ENCODE measurements at regions not wholly inside any gene's neighbourhood (a gene's known extent, or its start where the extent isn't known, plus 50 kb on each side); places are given as distances from the start of the nearest gene placed in this dataset.

DNA sequence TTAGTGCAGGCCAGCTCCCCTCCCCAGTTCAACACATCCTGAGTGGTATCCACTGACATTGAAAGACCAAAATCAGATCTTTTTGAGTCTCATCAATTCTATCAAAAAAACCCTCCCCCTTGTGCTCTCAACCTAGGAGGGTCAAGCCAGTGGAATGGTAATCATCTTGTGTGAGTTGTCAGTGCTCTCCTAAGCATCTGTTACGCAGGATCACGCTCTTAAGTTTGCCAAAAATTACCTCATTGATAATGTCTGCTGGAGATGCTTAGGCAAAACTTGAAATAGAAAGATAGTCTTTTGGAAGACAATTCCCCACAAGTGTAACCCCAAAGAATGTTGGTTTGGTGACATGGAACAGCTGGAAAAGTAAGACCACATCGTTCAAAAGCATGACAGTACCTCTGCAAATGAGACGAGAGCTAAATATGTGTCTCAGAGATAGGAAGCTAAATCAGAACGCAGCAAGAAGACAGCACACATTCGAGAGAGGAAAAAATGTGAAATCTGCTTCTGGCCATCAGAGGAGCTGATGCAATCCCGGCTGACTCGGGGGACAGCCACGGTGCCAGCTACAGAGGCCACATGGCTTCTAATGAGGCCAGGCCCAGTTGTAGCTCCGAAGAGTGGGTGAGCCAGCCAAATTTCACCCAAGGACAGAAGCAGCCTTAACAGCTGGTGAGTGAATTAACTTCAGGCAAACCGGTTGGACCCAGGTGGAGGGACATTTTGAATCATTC, 753.9 kb downstream of the RNF144A start:
- Mint-ChIP-seq H3K27ac (ENCODE audit: unreplicated experiment) (no peak overlapping the region), H3K4me3 (ENCODE audit: unreplicated experiment) (no peak overlapping the region), H3K4me1 (ENCODE audit: unreplicated experiment) (no peaks in the 10 kb centered on the region), H3K9me3 (ENCODE audit: unreplicated experiment) (peaks cover 12% of the 10 kb centered on the region), H3K36me3 (ENCODE audit: unreplicated experiment) (no peaks in the 10 kb centered on the region), H3K27me3 (ENCODE audit: unreplicated experiment) (no peaks in the 10 kb centered on the region)
- DNase-seq (ENCODE audit: extremely low spot score, unreplicated experiment), result no peak
- TF ChIP-seq, protein P1, sequence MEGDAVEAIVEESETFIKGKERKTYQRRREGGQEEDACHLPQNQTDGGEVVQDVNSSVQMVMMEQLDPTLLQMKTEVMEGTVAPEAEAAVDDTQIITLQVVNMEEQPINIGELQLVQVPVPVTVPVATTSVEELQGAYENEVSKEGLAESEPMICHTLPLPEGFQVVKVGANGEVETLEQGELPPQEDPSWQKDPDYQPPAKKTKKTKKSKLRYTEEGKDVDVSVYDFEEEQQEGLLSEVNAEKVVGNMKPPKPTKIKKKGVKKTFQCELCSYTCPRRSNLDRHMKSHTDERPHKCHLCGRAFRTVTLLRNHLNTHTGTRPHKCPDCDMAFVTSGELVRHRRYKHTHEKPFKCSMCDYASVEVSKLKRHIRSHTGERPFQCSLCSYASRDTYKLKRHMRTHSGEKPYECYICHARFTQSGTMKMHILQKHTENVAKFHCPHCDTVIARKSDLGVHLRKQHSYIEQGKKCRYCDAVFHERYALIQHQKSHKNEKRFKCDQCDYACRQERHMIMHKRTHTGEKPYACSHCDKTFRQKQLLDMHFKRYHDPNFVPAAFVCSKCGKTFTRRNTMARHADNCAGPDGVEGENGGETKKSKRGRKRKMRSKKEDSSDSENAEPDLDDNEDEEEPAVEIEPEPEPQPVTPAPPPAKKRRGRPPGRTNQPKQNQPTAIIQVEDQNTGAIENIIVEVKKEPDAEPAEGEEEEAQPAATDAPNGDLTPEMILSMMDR (IDR thresholded peaks at IDR 0.05), result no peak

DNA sequence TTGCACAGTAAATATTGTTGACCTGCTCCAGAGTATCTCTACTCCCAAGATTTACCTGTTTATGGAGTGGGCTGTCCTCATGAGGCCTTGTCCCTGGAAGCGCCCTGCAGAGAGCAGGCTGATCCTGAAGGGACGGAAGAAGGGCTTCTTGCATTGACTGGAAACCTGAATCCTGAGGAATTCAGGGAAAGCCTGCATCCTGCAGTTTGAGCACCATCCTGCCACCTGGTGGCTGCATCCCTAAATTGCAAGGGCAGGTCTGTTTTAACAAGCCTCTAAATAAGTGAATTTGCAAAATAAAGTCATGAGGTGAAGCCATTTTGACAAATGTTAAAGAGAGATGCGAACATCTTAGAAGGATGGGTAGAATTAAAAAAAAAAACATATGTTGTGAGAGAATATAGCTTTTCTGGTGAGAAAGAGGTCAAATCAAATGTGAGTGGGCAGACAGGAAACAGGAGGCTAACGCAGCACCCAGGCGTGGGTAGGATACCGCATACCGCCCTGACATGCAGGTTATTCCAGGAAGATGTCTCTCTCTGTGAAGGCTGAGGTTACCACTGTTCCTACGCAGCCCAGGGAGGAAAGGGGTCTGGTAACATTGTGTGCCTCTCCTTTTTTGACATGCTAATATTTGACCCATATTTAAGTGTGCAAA, 754.9 kb downstream of the RNF144A start:
- no peak for DNase-seq (ENCODE audit: extremely low spot score, unreplicated experiment)
- Mint-ChIP-seq H3K4me1 (ENCODE audit: unreplicated experiment) (no peaks in the 10 kb centered on the region), H3K9me3 (ENCODE audit: unreplicated experiment) (peaks cover 12% of the 10 kb centered on the region), H3K4me3 (ENCODE audit: unreplicated experiment) (no peak overlapping the region), H3K36me3 (ENCODE audit: unreplicated experiment) (no peaks in the 10 kb centered on the region), H3K27ac (ENCODE audit: unreplicated experiment) (no peak overlapping the region), H3K27me3 (ENCODE audit: unreplicated experiment) (no peaks in the 10 kb centered on the region)
- TF ChIP-seq, protein P1 (IDR thresholded peaks at IDR 0.05), result peak; percentile 25

- no peak for DNase-seq (ENCODE audit: extremely low spot score, unreplicated experiment)
- Mint-ChIP-seq H3K9me3 (ENCODE audit: unreplicated experiment) (peaks cover 12% of the 10 kb centered on the region), H3K4me3 (ENCODE audit: unreplicated experiment) (no peak overlapping the region), H3K36me3 (ENCODE audit: unreplicated experiment) (no peaks in the 10 kb centered on the region), H3K27ac (ENCODE audit: unreplicated experiment) (no peak overlapping the region), H3K27me3 (ENCODE audit: unreplicated experiment) (no peaks in the 10 kb centered on the region), H3K4me1 (ENCODE audit: unreplicated experiment) (no peaks in the 10 kb centered on the region)
- TF ChIP-seq, protein P1 (IDR thresholded peaks at IDR 0.05), result no peak
Measured at GRCh38 chr2:7672685-7673071, 755.5 kb downstream of the RNF144A start.

GRCh38 chr2:7673101-7673500, 755.9 kb downstream of the RNF144A start:
- Mint-ChIP-seq H3K4me1 (ENCODE audit: unreplicated experiment) (no peaks in the 10 kb centered on the region), H3K27me3 (ENCODE audit: unreplicated experiment) (no peaks in the 10 kb centered on the region), H3K27ac (ENCODE audit: unreplicated experiment) (no peak overlapping the region), H3K9me3 (ENCODE audit: unreplicated experiment) (peaks cover 12% of the 10 kb centered on the region), H3K36me3 (ENCODE audit: unreplicated experiment) (no peaks in the 10 kb centered on the region), H3K4me3 (ENCODE audit: unreplicated experiment) (no peak overlapping the region)
- TF ChIP-seq, protein P1 (IDR thresholded peaks at IDR 0.05), result no peak
- DNase-seq (ENCODE audit: extremely low spot score, unreplicated experiment), result no peak

- Mint-ChIP-seq H3K27ac (ENCODE audit: unreplicated experiment) (no peak overlapping the region), H3K27me3 (ENCODE audit: unreplicated experiment) (no peaks in the 10 kb centered on the region), H3K4me1 (ENCODE audit: unreplicated experiment) (no peaks in the 10 kb centered on the region), H3K4me3 (ENCODE audit: unreplicated experiment) (no peak overlapping the region), H3K36me3 (ENCODE audit: unreplicated experiment) (no peaks in the 10 kb centered on the region), H3K9me3 (ENCODE audit: unreplicated experiment) (peaks cover 17% of the 10 kb centered on the region)
- TF ChIP-seq, protein P1 (IDR thresholded peaks at IDR 0.05), result no peak
- no peak for DNase-seq (ENCODE audit: extremely low spot score, unreplicated experiment)
Measured at GRCh38 chr2:7673853-7674252, 756.6 kb downstream of the RNF144A start.
